CD14-positive monocyte (primary cell): ENCODE measurements at regions not wholly inside any gene's neighbourhood (a gene's known extent, or its start where the extent isn't known, plus 50 kb on each side); places are given as distances from the start of the nearest gene placed in this dataset.

Source experiments
- DNase-seq, 3 donors: peaks; one replicate each; pipeline ENCODE4 v3.0.0-alpha.2; 2011 to 2022
- H2AFZ ChIP-seq: 2 replicates; pipeline ENCODE4 v1.6.0; 2012; ENCODE audit warnings: mild to moderate bottlenecking, low read depth, low read length, inconsistent platforms; ENCODE audit not compliant: insufficient read depth, poor library complexity, severe bottlenecking
- H3K27ac ChIP-seq, 2 donors: 1 replicate in 1 of 2; 2 replicates in 1 of 2; pipeline ENCODE4 v1.5.1; 2012 to 2013; ENCODE audit warnings: low read length in 2 of 2, control low read depth in 1 of 2, inconsistent platforms in 1 of 2, low read depth in 1 of 2, mild to moderate bottlenecking in 1 of 2
- H3K27me3 ChIP-seq, 2 donors: one replicate each; pipeline versions ENCODE4 v1.6.0 to v1.6.1; 2011 to 2013; ENCODE audit warnings: low read length in 2 of 2; ENCODE audit not compliant: control insufficient read depth in 2 of 2, insufficient read depth in 2 of 2
- H3K36me3 ChIP-seq, 2 donors: replicated peaks in 1 of 2; 1 replicate in 1 of 2; 2 replicates in 1 of 2; pipeline versions ENCODE4 v1.5.1 to v1.6.1; 2012 to 2013; ENCODE audit warnings: low read length in 2 of 2, control low read depth in 1 of 2, inconsistent platforms in 1 of 2, mild to moderate bottlenecking in 1 of 2; ENCODE audit not compliant: insufficient read depth in 2 of 2, control insufficient read depth in 1 of 2
- H3K4me1 ChIP-seq, 2 donors: 1 replicate in 1 of 2; 2 replicates in 1 of 2; pipeline versions ENCODE4 v1.5.1 to v1.6.1; 2012 to 2013; ENCODE audit warnings: low read length in 2 of 2, control low read depth in 1 of 2, inconsistent platforms in 1 of 2, mild to moderate bottlenecking in 1 of 2, moderate library complexity in 1 of 2; ENCODE audit not compliant: insufficient read depth in 2 of 2, control insufficient read depth in 1 of 2
- H3K4me2 ChIP-seq: replicated peaks from 2 replicates; pipeline ENCODE3; 2012; ENCODE audit warnings: low read length, moderate library complexity, mild to moderate bottlenecking; ENCODE audit not compliant: poor library complexity, severe bottlenecking; ENCODE audit errors: extremely low read depth
- H3K4me3 ChIP-seq, 3 experiments: fragments of 200-600 bp in 1 of 3; sonication (generic) in 1 of 3; replicated peaks in 1 of 3; 1 replicate in 2 of 3; 2 replicates in 1 of 3; pipeline ENCODE4 v1.5.1; 2011 to 2013; ENCODE audit warnings: low read length in 3 of 3, mild to moderate bottlenecking in 3 of 3, control low read depth in 2 of 3, low read depth in 2 of 3, inconsistent platforms in 1 of 3, moderate library complexity in 1 of 3
- H3K79me2 ChIP-seq: 2 replicates; pipeline ENCODE4 v1.6.0; 2012; ENCODE audit warnings: mild to moderate bottlenecking, control low read depth, inconsistent platforms, low read length, moderate library complexity; ENCODE audit not compliant: insufficient read depth
- H3K9ac ChIP-seq: 2 replicates; pipeline ENCODE4 v1.6.0; 2017; ENCODE audit warnings: low read length, mild to moderate bottlenecking; ENCODE audit not compliant: insufficient read depth, poor library complexity, severe bottlenecking
- H3K9me3 ChIP-seq, 2 donors: replicated peaks in 1 of 2; 1 replicate in 1 of 2; 2 replicates in 1 of 2; pipeline versions ENCODE4 v1.5.1 to v1.6.1; 2012 to 2013; ENCODE audit warnings: low read length in 2 of 2, control low read depth in 1 of 2; ENCODE audit not compliant: control insufficient read depth in 1 of 2, insufficient read depth in 1 of 2
- H4K20me1 ChIP-seq: 2 replicates; pipeline ENCODE4 v1.6.0; 2012; ENCODE audit warnings: mild to moderate bottlenecking, low read length, control low read depth, moderate library complexity; ENCODE audit not compliant: insufficient read depth
- H3K27ac Mint-ChIP-seq, 7 donors: one replicate each; pipeline ENCODE4 v1.8.0; 2020; ENCODE audit warnings: mild to moderate bottlenecking in 7 of 7, mixed read lengths in 7 of 7, moderate library complexity in 6 of 7, inconsistent platforms in 2 of 7
- H3K27me3 Mint-ChIP-seq, 3 donors: one replicate each; pipeline ENCODE4 v1.8.0; 2021 to 2022; ENCODE audit warnings: low read depth in 3 of 3, mild to moderate bottlenecking in 3 of 3, mixed read lengths in 3 of 3, moderate library complexity in 3 of 3, inconsistent platforms in 1 of 3
- H3K36me3 Mint-ChIP-seq, 2 donors: one replicate each; pipeline ENCODE4 v1.8.0; 2020; ENCODE audit warnings: mixed read lengths in 2 of 2, inconsistent platforms in 1 of 2, mild to moderate bottlenecking in 1 of 2
- H3K4me1 Mint-ChIP-seq: one replicate; pipeline ENCODE4 v1.8.0; 2020; ENCODE audit warnings: mild to moderate bottlenecking, mixed read lengths
- H3K4me3 Mint-ChIP-seq, 2 donors: one replicate each; pipeline ENCODE4 v1.8.0; 2020; ENCODE audit warnings: mild to moderate bottlenecking in 2 of 2, mixed read lengths in 2 of 2, moderate library complexity in 1 of 2
- H3K9me3 Mint-ChIP-seq, 7 donors: one replicate each; pipeline ENCODE4 v1.8.0; 2020 to 2022; ENCODE audit warnings: mixed read lengths in 7 of 7, mild to moderate bottlenecking in 6 of 7, moderate library complexity in 6 of 7, inconsistent platforms in 2 of 7
- CTCF ChIP-seq: fragments of 200-600 bp; IDR thresholded peaks from one replicate; pipeline ENCODE4 v1.8.0; 2022; ENCODE audit warnings: antibody characterized with exemption, mild to moderate bottlenecking
- WGBS: methylation state at CpG from one replicate; pipeline ENCODE4 v1.1.5; 2013; ENCODE audit warnings: missing lambda C conversion rate; ENCODE audit not compliant: insufficient coverage; 5-methylcytosine and 5-hydroxymethylcytosine counted together
- intact Hi-C, 2 donors: fragments of 100-400 bp; cut with micrococcal nuclease; formaldehyde crosslinking; loops; one replicate each; pipeline versions ENCODE4 v1.15.0 to v1.15.1; 2023

GRCh38 chr7:93756890-93757289 is 133.7 kb downstream of the TFPI2 start:
- no peak overlapping the region for H3K4me3 Mint-ChIP-seq
- Histone ChIP-seq H3K36me3 (no peaks in the 10 kb centered on the region), H2AFZ (no peak overlapping the region), H4K20me1 (no peaks in the 10 kb centered on the region), H3K27ac (no peak overlapping the region), H3K27me3 (no peaks in the 10 kb centered on the region), H3K4me3 (no peak overlapping the region), H3K9ac (no peak overlapping the region), H3K79me2 (no peaks in the 10 kb centered on the region), H3K4me2 (no peak overlapping the region), H3K9me3 (no peaks in the 10 kb centered on the region), H3K4me1 (no peaks in the 10 kb centered on the region)
- peak overlapping the region in 1 of 7 donors; percentile 45 for H3K27ac Mint-ChIP-seq
- no peaks in the 10 kb centered on the region for H3K4me1 Mint-ChIP-seq
- no peak for TF ChIP-seq CTCF
- H3K27me3 Mint-ChIP-seq, result no peaks in the 10 kb centered on the region
- intact Hi-C loops, result no loop called here
- 94% methylated on average over 2 of the region's 2 CpGs for WGBS
- no peak for DNase-seq
- H3K9me3 Mint-ChIP-seq, result peaks cover 0 to 2% (median 2%) of the 10 kb centered on the region in 7 donors
- no peaks in the 10 kb centered on the region for H3K36me3 Mint-ChIP-seq

- H3K4me1 ChIP-seq, result no peaks in the 10 kb centered on the region
- no peaks in the 10 kb centered on the region for H3K79me2 ChIP-seq
- H3K4me2 ChIP-seq, result no peak overlapping the region
- intact Hi-C loops, result no loop called here
- H3K27me3 ChIP-seq, result no peaks in the 10 kb centered on the region
- H3K27ac Mint-ChIP-seq, result no peak overlapping the region
- no peaks in the 10 kb centered on the region for H3K9me3 ChIP-seq
- no peaks in the 10 kb centered on the region for H3K36me3 Mint-ChIP-seq
- no peak overlapping the region for H2AFZ ChIP-seq
- H3K9ac ChIP-seq, result no peak overlapping the region
- no peaks in the 10 kb centered on the region for H4K20me1 ChIP-seq
- H3K27ac ChIP-seq, result no peak overlapping the region
- no peak for TF ChIP-seq CTCF
- no peaks in the 10 kb centered on the region for H3K4me1 Mint-ChIP-seq
- H3K9me3 Mint-ChIP-seq, result no peaks in the 10 kb centered on the region
- DNase-seq, result no peak
- WGBS, result no CpG with 5 or more reads among the region's 1 CpG
- peaks cover 0 to 1% (median 0%) of the 10 kb centered on the region in 3 donors for H3K27me3 Mint-ChIP-seq
- H3K4me3 ChIP-seq, result no peak overlapping the region
- no peak overlapping the region for H3K4me3 Mint-ChIP-seq
- no peaks in the 10 kb centered on the region for H3K36me3 ChIP-seq
Observed at GRCh38 chr7:93751421-93751820, 139.1 kb downstream of the TFPI2 start.
